Dermis blood vessel endothelial cell (primary cell): ENCODE measurements at regions not wholly inside any gene's neighbourhood (a gene's known extent, or its start where the extent isn't known, plus 50 kb on each side); places are given as distances from the start of the nearest gene placed in this dataset.
"Not testable (repeated sequence)": the region's sequence is repeated elsewhere in the genome, so short reads cannot be mapped to it uniquely, and the experiment has no call there.

Experiments used
- DNase-seq: peaks from one replicate; pipeline ENCODE4 v3.0.0; 2010

GRCh38 chr3:21017115-21017852 lies 733.7 kb downstream of the ZNF385D start:
- DNase-seq: no peak

GRCh38 chr3:21013566-21013965 lies 737.4 kb downstream of the ZNF385D start:
- no peak for DNase-seq

- DNase-seq: no peak
Measured at GRCh38 chr3:20999661-21000060, 751.3 kb downstream of the ZNF385D start.

- DNase-seq: no peak
Measured at GRCh38 chr3:20997183-20997582, 753.8 kb downstream of the ZNF385D start.

- no peak for DNase-seq
Measured at GRCh38 chr3:20990896-20991295, 760.1 kb downstream of the ZNF385D start.

- DNase-seq: not testable (repeated sequence)
Measured at GRCh38 chr3:20989653-20990052, 761.4 kb downstream of the ZNF385D start.

- DNase-seq: no peak
Measured at GRCh38 chr3:20984594-20985205, 766.3 kb downstream of the ZNF385D start.

- DNase-seq: no peak
Measured at GRCh38 chr3:20975188-20975651, 775.8 kb downstream of the ZNF385D start.

- no peak for DNase-seq
Measured at GRCh38 chr3:20974396-20974795, 776.6 kb downstream of the ZNF385D start.

GRCh38 chr3:20970807-20971206 lies 780.2 kb downstream of the ZNF385D start:
- DNase-seq: not testable (repeated sequence)

- not testable (repeated sequence) for DNase-seq
Measured at GRCh38 chr3:20967485-20967884, 781.5 kb upstream of the SGO1 start.

- no peak for DNase-seq
Measured at GRCh38 chr3:20958161-20958560, 772.2 kb upstream of the SGO1 start.

- no peak for DNase-seq
Measured at GRCh38 chr3:20945892-20946291, 759.9 kb upstream of the SGO1 start.

- DNase-seq: no peak
Measured at GRCh38 chr3:20935791-20936190, 749.8 kb upstream of the SGO1 start.

- no peak for DNase-seq
Measured at GRCh38 chr3:20931834-20932233, 745.8 kb upstream of the SGO1 start.

GRCh38 chr3:20930034-20930433 lies 744.0 kb upstream of the SGO1 start:
- DNase-seq: no peak

- DNase-seq: no peak
Measured at GRCh38 chr3:20924646-20925385, 738.8 kb upstream of the SGO1 start.

GRCh38 chr3:20921112-20921511 lies 735.1 kb upstream of the SGO1 start:
- not testable (repeated sequence) for DNase-seq

- DNase-seq: no peak
Measured at GRCh38 chr3:20916951-20917606, 731.1 kb upstream of the SGO1 start.

GRCh38 chr3:20914310-20914709 lies 728.3 kb upstream of the SGO1 start:
- no peak for DNase-seq

- DNase-seq: no peak
Measured at GRCh38 chr3:20912406-20912805, 726.4 kb upstream of the SGO1 start.

GRCh38 chr3:20909511-20909910 lies 723.5 kb upstream of the SGO1 start:
- no peak for DNase-seq

GRCh38 chr3:20905210-20905805 lies 719.3 kb upstream of the SGO1 start:
- DNase-seq: no peak
